ENCODE measurements at regions not wholly inside any gene's neighbourhood (a gene's known extent, or its start where the extent isn't known, plus 50 kb on each side); places are given as distances from the start of the nearest gene placed in this dataset.

- TF ChIP-seq CTCF (IDR thresholded peaks at IDR 0.05; ENCODE audit: low read depth, low read length), result no peak
- no peak for TF ChIP-seq EZH2phosphoT487 (IDR thresholded peaks at IDR 0.05; ENCODE audit: low read depth)
Measured at GRCh38 chr4:125400756-125401155, 86.0 kb downstream of the FAT4 start.
